ENCODE measurements at regions not wholly inside any gene's neighbourhood (a gene's known extent, or its start where the extent isn't known, plus 50 kb on each side); places are given as distances from the start of the nearest gene placed in this dataset.
"Not testable (repeated sequence)": the region's sequence is repeated elsewhere in the genome, so short reads cannot be mapped to it uniquely, and the experiment has no call there.

GRCh38 chr2:106282462-106283170 lies 88.5 kb upstream of the UXS1 start (continued):
- TF ChIP-seq HDAC2 (IDR thresholded peaks at IDR 0.05; ENCODE audit: borderline replicate concordance in 1 of 2, low read depth in 2 of 2, low read length in 2 of 2): no peak

- H2BK5ac ChIP-seq (ENCODE audit: low read depth, low read length); DNase-seq (ENCODE audit: low read depth in 1 of 2, low spot score in 2 of 2); H3K4me2 ChIP-seq (ENCODE audit: insufficient read depth in 1 of 2, low read depth in 2 of 2, low read length in 2 of 2); H3K9ac ChIP-seq (replicated peaks in 1 of 4; ENCODE audit: extremely low read depth in 1 of 4, low read depth in 3 of 4, low read length in 3 of 4); H2BK12ac ChIP-seq (ENCODE audit: low read depth, low read length); H3K79me1 ChIP-seq (ENCODE audit: low read depth, low read length); H3K27ac ChIP-seq (ENCODE audit: low read depth, low read length); H3K36me3 ChIP-seq (ENCODE audit: control insufficient read depth in 2 of 4, insufficient read depth in 4 of 4, low read length in 3 of 4); FAIRE-seq; H3K4ac ChIP-seq (replicated peaks; ENCODE audit: insufficient read length, low read depth, low read length); H2AFZ ChIP-seq (ENCODE audit: low read length); H2BK20ac ChIP-seq (ENCODE audit: low read length); H4K5ac ChIP-seq (ENCODE audit: insufficient read length, low read depth, low read length); H4K91ac ChIP-seq (replicated peaks; ENCODE audit: insufficient read length, low read length); H3K27me3 ChIP-seq (replicated peaks in 1 of 4; ENCODE audit: control insufficient read depth in 3 of 4, extremely low read depth in 1 of 4, insufficient read depth in 3 of 4, low read length in 3 of 4); H3K18ac ChIP-seq (ENCODE audit: extremely low read depth, low read length); H3K14ac ChIP-seq (ENCODE audit: insufficient read length); H3K4me3 ChIP-seq (ENCODE audit: extremely low read depth in 1 of 4, insufficient read depth in 2 of 4, low read depth in 3 of 4, low read length in 4 of 4); H3K79me2 ChIP-seq (ENCODE audit: control insufficient read depth in 1 of 2, insufficient read depth in 2 of 2, low read length in 2 of 2); H3K23ac ChIP-seq (ENCODE audit: insufficient read length); H2AK5ac ChIP-seq (ENCODE audit: low read depth, low read length); H2BK15ac ChIP-seq (ENCODE audit: low read length); H3K9me3 ChIP-seq (ENCODE audit: insufficient read depth in 2 of 2, low read depth in 1 of 2, low read length in 1 of 2); H2BK120ac ChIP-seq (replicated peaks; ENCODE audit: low read depth, low read length); H3K56ac ChIP-seq (replicated peaks; ENCODE audit: insufficient read length, low read depth, low read length); H3K4me1 ChIP-seq (replicated peaks in 1 of 4; ENCODE audit: control insufficient read depth in 3 of 4, insufficient read depth in 4 of 4, low read length in 3 of 4); H4K20me1 ChIP-seq (replicated peaks in 1 of 2; ENCODE audit: control insufficient read depth in 1 of 2, insufficient read depth in 2 of 2, low read length in 2 of 2); H4K8ac ChIP-seq (ENCODE audit: extremely low read depth, insufficient read depth, low read length); H3K23me2 ChIP-seq (ENCODE audit: low read depth, low read length): not testable (repeated sequence)
- POLR2A ChIA-PET (ENCODE audit: partially characterized antibody): interaction anchor here (1.0 kb wide), 1 partner anchor 10 kb away, joined by 4 read pairs; no protein-coding TSS in a partner anchor
- CTCF ChIA-PET (ENCODE audit: partially characterized antibody): interaction anchor here (0.6 to 1.1 kb wide), 2 partner anchors 10 to 34 kb away, joined by 3 to 4 read pairs; no protein-coding TSS in a partner anchor
- WGBS, 2 experiments (ENCODE audit: extremely low coverage in 1 of 2, insufficient coverage in 1 of 2, insufficient read length in 1 of 2, insufficient replicate concordance in 2 of 2, low coverage in 1 of 2, low lambda C conversion rate in 2 of 2, missing lambda C conversion rate in 1 of 2): 88% methylated on average over 9 of the region's 11 CpGs; no CpG with 5 or more reads in 1 of the 2 experiments
Measured at GRCh38 chr2:106281907-106282430, 87.9 kb upstream of the UXS1 start.
